K562 (cell line): ENCODE measurements at regions not wholly inside any gene's neighbourhood (a gene's known extent, or its start where the extent isn't known, plus 50 kb on each side); places are given as distances from the start of the nearest gene placed in this dataset.

Source experiments
- ASH1L ChIP-seq: fragments of 450-650 bp; IDR thresholded peaks from 2 replicates; pipeline ENCODE4 v1.6.1; 2018; ENCODE audit warnings: borderline replicate concordance, mild to moderate bottlenecking, low read depth; ENCODE audit not compliant: partially characterized antibody
- CHD4 ChIP-seq: fragments of 200-600 bp; sonication (generic); IDR thresholded peaks from 3 replicates; pipeline ENCODE4 v1.6.1; 2012; ENCODE audit warnings: low read depth, mild to moderate bottlenecking, mixed read lengths, low read length, inconsistent platforms; ENCODE audit not compliant: insufficient read depth, insufficient replicate concordance, poor library complexity, severe bottlenecking
- CXXC5 ChIP-seq: fragments of 250-450 bp; sonication (Bioruptor Pico); IDR thresholded peaks from 2 replicates; pipeline ENCODE4 v1.8.0; 2022; ENCODE audit warnings: inconsistent platforms, mild to moderate bottlenecking, moderate library complexity
- KDM2B ChIP-seq: fragments of 250-450 bp; sonication (Bioruptor Pico); IDR thresholded peaks from 2 replicates; pipeline ENCODE4 v1.8.0; 2021; ENCODE audit warnings: mild to moderate bottlenecking, moderate library complexity
- KDM4B ChIP-seq, 2 experiments: fragments of 450-650 bp in 1 of 2; sonication (generic) in 1 of 2; IDR thresholded peaks; 2 replicates each; pipeline ENCODE4 v1.6.1; 2016 to 2017; ENCODE audit warnings: borderline replicate concordance in 2 of 2, antibody characterized with exemption in 1 of 2, low read depth in 1 of 2, mild to moderate bottlenecking in 1 of 2
- KHSRP ChIP-seq: fragments of 450-650 bp; IDR thresholded peaks from 2 replicates; pipeline ENCODE4 v1.6.1; 2017
- LCOR ChIP-seq: sonication (generic); formaldehyde crosslinking; IDR thresholded peaks from 2 replicates; pipeline ENCODE4 v1.8.0; 2022; ENCODE audit warnings: mild to moderate bottlenecking, missing genetic modification reagents
- PHF8 ChIP-seq: fragments of 200-600 bp; sonication (generic); IDR thresholded peaks from 2 replicates; pipeline ENCODE4 v1.6.1; 2012; ENCODE audit warnings: mixed run types, mild to moderate bottlenecking, inconsistent platforms, low read length, moderate library complexity, borderline replicate concordance
- RUNX1 ChIP-seq: sonication (generic); IDR thresholded peaks from 2 replicates; pipeline ENCODE4 v1.6.1; 2016; ENCODE audit warnings: antibody characterized with exemption, low read depth
- ZNF24 ChIP-seq: fragments of 450-650 bp; IDR thresholded peaks from 2 replicates; pipeline ENCODE4 v1.6.1; 2016
- ZNF445 ChIP-seq: fragments of 250-450 bp; sonication (Bioruptor Pico); IDR thresholded peaks from 2 replicates; pipeline ENCODE4 v1.4.0; 2020; ENCODE audit warnings: low read depth, mild to moderate bottlenecking, moderate library complexity
- ZNF57 ChIP-seq: fragments of 450-650 bp; formaldehyde crosslinking; IDR thresholded peaks from 2 replicates; pipeline ENCODE4 v1.4.0; 2020; ENCODE audit warnings: mild to moderate bottlenecking, moderate library complexity
- ZNF695 ChIP-seq: fragments of 450-650 bp; formaldehyde crosslinking; IDR thresholded peaks from 2 replicates; pipeline ENCODE4 v1.4.0; 2020; ENCODE audit warnings: mild to moderate bottlenecking, moderate library complexity
- ZNF696 ChIP-seq: fragments of 250-450 bp; sonication (Bioruptor Pico); conservative IDR thresholded peaks from 2 replicates; pipeline ENCODE4 v1.4.0; 2020; ENCODE audit warnings: mild to moderate bottlenecking, moderate library complexity
- ZNF707 ChIP-seq: fragments of 250-450 bp; sonication (Bioruptor Pico); conservative IDR thresholded peaks from 2 replicates; pipeline ENCODE4 v1.8.0; 2022; ENCODE audit warnings: inconsistent platforms, mild to moderate bottlenecking, moderate library complexity
- ZNF778 ChIP-seq: fragments of 450-650 bp; formaldehyde crosslinking; IDR thresholded peaks from 2 replicates; pipeline ENCODE4 v1.4.0; 2020; ENCODE audit warnings: mild to moderate bottlenecking, moderate library complexity
- TF ChIP-seq, protein P1 (sequence below): fragments of 450-650 bp; IDR thresholded peaks from 2 replicates; pipeline ENCODE4 v1.6.1; 2017; ENCODE audit warnings: antibody characterized with exemption
- TF ChIP-seq, protein P2 (sequence below), 2 experiments: fragments of 150-350 bp in 1 of 2; IDR thresholded peaks; 2 replicates each; pipeline ENCODE4 v1.6.1; 2012 to 2016; ENCODE audit warnings: low read depth in 2 of 2, low read length in 2 of 2, mild to moderate bottlenecking in 1 of 2, moderate library complexity in 1 of 2
- TF ChIP-seq, protein P3 (sequence below): sonication (generic); formaldehyde crosslinking; IDR thresholded peaks from 2 replicates; pipeline ENCODE4 v1.8.1; 2023; ENCODE audit warnings: mild to moderate bottlenecking, missing genetic modification reagents, moderate library complexity
- TF ChIP-seq, protein P4 (sequence below): fragments of 450-650 bp; formaldehyde crosslinking; IDR thresholded peaks from 2 replicates; pipeline ENCODE4 v1.4.0; 2020; ENCODE audit warnings: mild to moderate bottlenecking

DNA sequence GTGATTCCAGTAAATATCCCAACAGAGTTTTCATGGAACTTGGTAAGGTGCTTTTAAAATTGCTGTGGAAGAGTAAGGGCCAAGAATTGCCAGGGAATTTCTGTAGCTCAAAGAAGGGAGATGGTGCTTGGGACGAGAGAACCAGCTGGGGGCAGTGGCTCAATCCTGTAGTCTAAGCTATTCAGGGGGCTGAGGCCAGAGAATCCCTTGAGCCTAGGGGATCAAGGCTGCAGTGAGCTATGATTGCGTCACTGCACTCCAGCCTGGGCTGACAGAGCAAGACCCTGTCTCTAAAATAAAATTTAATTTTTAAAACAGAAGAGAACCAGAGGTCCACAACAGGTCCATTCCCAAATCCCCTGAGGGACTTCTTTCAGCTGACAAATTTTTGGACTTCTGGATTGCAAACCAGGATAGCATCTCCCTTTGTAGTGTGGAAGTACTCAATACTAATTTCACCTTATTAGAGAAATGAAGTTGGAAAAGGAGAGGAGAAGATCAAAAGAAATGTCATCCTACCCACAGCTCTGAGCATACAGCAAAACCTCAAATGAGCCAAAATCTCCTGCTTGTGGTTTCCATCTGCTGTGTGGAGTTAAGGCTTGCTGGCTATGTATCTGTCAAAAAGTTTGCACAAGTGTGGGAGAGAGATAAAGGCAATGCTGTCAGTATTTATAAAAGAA, 59.2 kb upstream of the CLPB start (continued):
- TF ChIP-seq CHD4 (no peak), CXXC5 (CRISPR knock-in tag) (no peak), RUNX1 (peak; percentile 74; the same call in 1 of the 2 replicates), ZNF695 (CRISPR knock-in tag) (no peak), PHF8 (no peak), KDM4B (IDR thresholded peaks at IDR 0.05; ENCODE audit: borderline replicate concordance in 2 of 2, low read depth in 1 of 2) (no peak), ZNF445 (CRISPR knock-in tag) (no peak), ZNF707 (no peak), ASH1L (no peak), KDM2B (CRISPR knock-in tag) (no peak), ZNF696 (CRISPR knock-in tag) (no peak), KHSRP (peak; percentile 75; the same call in 1 of the 2 replicates), ZNF57 (CRISPR knock-in tag) (no peak), ZNF778 (no peak), ZNF24 (peak; percentile 31; the same call in 1 of the 2 replicates), LCOR (CRISPR knock-in tag) (peak; percentile 65; the same call in 1 of the 2 replicates)
- TF ChIP-seq, protein P1, sequence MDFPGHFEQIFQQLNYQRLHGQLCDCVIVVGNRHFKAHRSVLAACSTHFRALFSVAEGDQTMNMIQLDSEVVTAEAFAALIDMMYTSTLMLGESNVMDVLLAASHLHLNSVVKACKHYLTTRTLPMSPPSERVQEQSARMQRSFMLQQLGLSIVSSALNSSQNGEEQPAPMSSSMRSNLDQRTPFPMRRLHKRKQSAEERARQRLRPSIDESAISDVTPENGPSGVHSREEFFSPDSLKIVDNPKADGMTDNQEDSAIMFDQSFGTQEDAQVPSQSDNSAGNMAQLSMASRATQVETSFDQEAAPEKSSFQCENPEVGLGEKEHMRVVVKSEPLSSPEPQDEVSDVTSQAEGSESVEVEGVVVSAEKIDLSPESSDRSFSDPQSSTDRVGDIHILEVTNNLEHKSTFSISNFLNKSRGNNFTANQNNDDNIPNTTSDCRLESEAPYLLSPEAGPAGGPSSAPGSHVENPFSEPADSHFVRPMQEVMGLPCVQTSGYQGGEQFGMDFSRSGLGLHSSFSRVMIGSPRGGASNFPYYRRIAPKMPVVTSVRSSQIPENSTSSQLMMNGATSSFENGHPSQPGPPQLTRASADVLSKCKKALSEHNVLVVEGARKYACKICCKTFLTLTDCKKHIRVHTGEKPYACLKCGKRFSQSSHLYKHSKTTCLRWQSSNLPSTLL = no peak
- TF ChIP-seq, protein P2, sequence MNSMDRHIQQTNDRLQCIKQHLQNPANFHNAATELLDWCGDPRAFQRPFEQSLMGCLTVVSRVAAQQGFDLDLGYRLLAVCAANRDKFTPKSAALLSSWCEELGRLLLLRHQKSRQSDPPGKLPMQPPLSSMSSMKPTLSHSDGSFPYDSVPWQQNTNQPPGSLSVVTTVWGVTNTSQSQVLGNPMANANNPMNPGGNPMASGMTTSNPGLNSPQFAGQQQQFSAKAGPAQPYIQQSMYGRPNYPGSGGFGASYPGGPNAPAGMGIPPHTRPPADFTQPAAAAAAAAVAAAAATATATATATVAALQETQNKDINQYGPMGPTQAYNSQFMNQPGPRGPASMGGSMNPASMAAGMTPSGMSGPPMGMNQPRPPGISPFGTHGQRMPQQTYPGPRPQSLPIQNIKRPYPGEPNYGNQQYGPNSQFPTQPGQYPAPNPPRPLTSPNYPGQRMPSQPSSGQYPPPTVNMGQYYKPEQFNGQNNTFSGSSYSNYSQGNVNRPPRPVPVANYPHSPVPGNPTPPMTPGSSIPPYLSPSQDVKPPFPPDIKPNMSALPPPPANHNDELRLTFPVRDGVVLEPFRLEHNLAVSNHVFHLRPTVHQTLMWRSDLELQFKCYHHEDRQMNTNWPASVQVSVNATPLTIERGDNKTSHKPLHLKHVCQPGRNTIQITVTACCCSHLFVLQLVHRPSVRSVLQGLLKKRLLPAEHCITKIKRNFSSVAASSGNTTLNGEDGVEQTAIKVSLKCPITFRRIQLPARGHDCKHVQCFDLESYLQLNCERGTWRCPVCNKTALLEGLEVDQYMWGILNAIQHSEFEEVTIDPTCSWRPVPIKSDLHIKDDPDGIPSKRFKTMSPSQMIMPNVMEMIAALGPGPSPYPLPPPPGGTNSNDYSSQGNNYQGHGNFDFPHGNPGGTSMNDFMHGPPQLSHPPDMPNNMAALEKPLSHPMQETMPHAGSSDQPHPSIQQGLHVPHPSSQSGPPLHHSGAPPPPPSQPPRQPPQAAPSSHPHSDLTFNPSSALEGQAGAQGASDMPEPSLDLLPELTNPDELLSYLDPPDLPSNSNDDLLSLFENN (IDR thresholded peaks at IDR 0.05; ENCODE audit: low read depth in 2 of 2, low read length in 2 of 2) = peak in 1 of 2 experiments; percentile 93; a peak in 2 of 4 replicates
- TF ChIP-seq, protein P3, sequence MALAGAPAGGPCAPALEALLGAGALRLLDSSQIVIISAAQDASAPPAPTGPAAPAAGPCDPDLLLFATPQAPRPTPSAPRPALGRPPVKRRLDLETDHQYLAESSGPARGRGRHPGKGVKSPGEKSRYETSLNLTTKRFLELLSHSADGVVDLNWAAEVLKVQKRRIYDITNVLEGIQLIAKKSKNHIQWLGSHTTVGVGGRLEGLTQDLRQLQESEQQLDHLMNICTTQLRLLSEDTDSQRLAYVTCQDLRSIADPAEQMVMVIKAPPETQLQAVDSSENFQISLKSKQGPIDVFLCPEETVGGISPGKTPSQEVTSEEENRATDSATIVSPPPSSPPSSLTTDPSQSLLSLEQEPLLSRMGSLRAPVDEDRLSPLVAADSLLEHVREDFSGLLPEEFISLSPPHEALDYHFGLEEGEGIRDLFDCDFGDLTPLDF (CRISPR knock-in tag) = no peak
- TF ChIP-seq, protein P4, sequence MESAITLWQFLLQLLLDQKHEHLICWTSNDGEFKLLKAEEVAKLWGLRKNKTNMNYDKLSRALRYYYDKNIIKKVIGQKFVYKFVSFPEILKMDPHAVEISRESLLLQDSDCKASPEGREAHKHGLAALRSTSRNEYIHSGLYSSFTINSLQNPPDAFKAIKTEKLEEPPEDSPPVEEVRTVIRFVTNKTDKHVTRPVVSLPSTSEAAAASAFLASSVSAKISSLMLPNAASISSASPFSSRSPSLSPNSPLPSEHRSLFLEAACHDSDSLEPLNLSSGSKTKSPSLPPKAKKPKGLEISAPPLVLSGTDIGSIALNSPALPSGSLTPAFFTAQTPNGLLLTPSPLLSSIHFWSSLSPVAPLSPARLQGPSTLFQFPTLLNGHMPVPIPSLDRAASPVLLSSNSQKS (CRISPR knock-in tag) = no peak
